Stimulated activated memory B cell treated with anti-CD40 and anti-IgM and Interleukin-4, amounts not matched to agents 10 μg/mL and 1 μg/mL and 100 μg/mL, for 72 hours (primary cell): ENCODE measurements at regions not wholly inside any gene's neighbourhood (a gene's known extent, or its start where the extent isn't known, plus 50 kb on each side); places are given as distances from the start of the nearest gene placed in this dataset.

Experiments
- ATAC-seq: fragments of 150-1000 bp; cut with Tn5 transposase; 2 replicates; pipeline ENCODE4 v1.10.0; 2021
- H3K27ac Mint-ChIP-seq: one replicate; pipeline ENCODE4 v1.8.0; 2022; ENCODE audit warnings: mild to moderate bottlenecking, mixed read lengths
- H3K27me3 Mint-ChIP-seq: one replicate; pipeline ENCODE4 v1.8.0; 2022; ENCODE audit warnings: mixed read lengths
- H3K36me3 Mint-ChIP-seq: one replicate; pipeline ENCODE4 v1.8.0; 2022; ENCODE audit warnings: mixed read lengths
- H3K4me1 Mint-ChIP-seq: one replicate; pipeline ENCODE4 v1.8.0; 2022; ENCODE audit warnings: mixed read lengths
- H3K4me3 Mint-ChIP-seq: one replicate; pipeline ENCODE4 v1.8.0; 2022; ENCODE audit warnings: mild to moderate bottlenecking, moderate library complexity, mixed read lengths
- H3K9me3 Mint-ChIP-seq: one replicate; pipeline ENCODE4 v1.8.0; 2022; ENCODE audit warnings: mixed read lengths

DNA sequence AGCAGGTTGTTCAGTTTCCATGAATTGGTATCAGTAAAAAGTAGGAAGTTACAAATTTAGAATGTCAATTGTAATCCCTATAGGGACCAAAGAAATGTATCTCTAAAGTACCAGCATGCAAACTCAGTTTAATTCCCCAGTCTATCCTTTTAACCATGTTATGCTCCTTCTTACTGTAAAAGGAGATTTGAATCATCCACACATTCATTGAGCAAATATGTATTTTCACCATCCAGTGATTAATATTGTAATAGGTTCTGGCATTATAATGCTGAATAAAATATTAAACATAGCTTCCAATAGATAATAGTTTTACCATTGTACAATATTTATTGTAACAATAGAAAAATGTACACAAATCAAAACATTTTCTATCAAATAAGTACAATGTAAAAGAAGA is 228.2 kb upstream of the SEMA3A start:
- no peak for ATAC-seq
- Mint-ChIP-seq H3K27ac (no peak overlapping the region), H3K4me1 (no peaks in the 10 kb centered on the region), H3K4me3 (no peak overlapping the region), H3K9me3 (peaks cover 13% of the 10 kb centered on the region), H3K36me3 (no peaks in the 10 kb centered on the region), H3K27me3 (no peaks in the 10 kb centered on the region)

- Mint-ChIP-seq H3K4me1 (no peaks in the 10 kb centered on the region), H3K27ac (no peak overlapping the region), H3K4me3 (no peak overlapping the region), H3K9me3 (peaks cover 2% of the 10 kb centered on the region), H3K36me3 (no peaks in the 10 kb centered on the region), H3K27me3 (no peaks in the 10 kb centered on the region)
- ATAC-seq, result no peak
Observed at GRCh38 chr7:84412161-84412969, 217.8 kb upstream of the SEMA3A start.

DNA sequence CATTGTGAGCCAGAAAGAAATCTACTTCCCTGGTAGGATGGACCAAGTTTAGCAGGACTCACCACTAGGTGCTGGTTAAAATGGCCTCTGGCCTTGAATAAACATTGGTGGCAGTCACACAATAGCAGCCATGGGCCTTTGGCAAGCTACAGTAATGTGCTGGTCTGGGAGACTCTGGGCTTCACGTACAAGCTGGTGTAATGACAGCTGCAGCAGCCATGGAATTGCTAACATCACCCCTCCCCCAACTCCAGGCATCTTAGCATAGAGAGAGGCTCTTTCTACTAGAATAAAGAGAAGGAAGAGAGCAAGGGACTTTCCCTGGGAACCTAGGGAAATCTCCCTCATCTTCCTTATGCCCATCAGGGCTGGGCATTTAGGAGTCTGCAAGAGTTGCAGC is 205.1 kb upstream of the SEMA3A start:
- H3K4me1 Mint-ChIP-seq, result no peaks in the 10 kb centered on the region
- H3K36me3 Mint-ChIP-seq, result no peaks in the 10 kb centered on the region
- no peak overlapping the region for H3K27ac Mint-ChIP-seq
- H3K27me3 Mint-ChIP-seq, result no peaks in the 10 kb centered on the region
- H3K9me3 Mint-ChIP-seq, result peaks cover 18% of the 10 kb centered on the region
- ATAC-seq, result no peak
- no peak overlapping the region for H3K4me3 Mint-ChIP-seq

DNA sequence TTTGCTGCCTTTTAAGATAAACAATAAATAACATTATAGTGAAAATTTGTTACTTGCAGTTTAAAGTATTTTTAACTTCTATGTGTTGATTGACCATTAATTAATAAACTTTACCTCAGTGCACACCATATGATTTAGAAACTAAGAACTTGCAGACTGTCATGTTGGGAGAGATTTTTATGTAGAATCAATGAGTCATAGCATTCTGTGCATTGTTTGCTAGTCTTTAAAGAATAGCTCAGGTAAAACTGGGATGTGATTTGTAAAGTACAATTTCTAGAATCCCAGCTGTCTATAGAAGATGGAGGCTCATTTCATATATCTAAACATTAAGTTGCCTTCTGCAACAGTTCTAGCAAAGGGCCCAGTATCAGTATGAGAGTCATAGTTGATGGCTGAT is 199.6 kb upstream of the SEMA3A start:
- no peak overlapping the region for H3K27ac Mint-ChIP-seq
- H3K27me3 Mint-ChIP-seq, result no peaks in the 10 kb centered on the region
- no peak for ATAC-seq
- no peaks in the 10 kb centered on the region for H3K9me3 Mint-ChIP-seq
- H3K4me3 Mint-ChIP-seq, result no peak overlapping the region
- no peaks in the 10 kb centered on the region for H3K36me3 Mint-ChIP-seq
- H3K4me1 Mint-ChIP-seq, result no peaks in the 10 kb centered on the region

DNA sequence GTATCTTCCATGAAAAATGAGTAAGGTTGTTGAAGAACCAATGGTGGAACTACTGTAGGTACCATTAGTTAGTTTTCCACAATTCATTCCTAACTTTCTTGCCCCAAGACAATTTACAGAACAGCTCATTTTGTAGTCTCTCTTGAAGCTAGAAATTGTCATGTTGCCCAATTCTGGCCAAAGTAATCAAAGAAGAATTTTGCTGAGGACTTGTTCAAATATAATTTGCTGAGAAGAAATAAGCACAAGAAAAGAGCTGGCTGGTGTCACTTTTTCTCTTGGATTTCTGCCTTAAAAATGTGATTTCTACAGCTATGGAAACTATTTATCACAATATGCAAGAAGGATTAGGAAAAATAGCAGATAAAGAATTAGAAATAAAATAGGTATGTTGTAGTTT is 199.2 kb upstream of the SEMA3A start:
- Mint-ChIP-seq H3K9me3 (no peaks in the 10 kb centered on the region), H3K4me3 (no peak overlapping the region), H3K27me3 (no peaks in the 10 kb centered on the region)

GRCh38 chr7:84390845-84391244 is 196.3 kb upstream of the SEMA3A start:
- Mint-ChIP-seq H3K36me3 (no peaks in the 10 kb centered on the region), H3K9me3 (no peaks in the 10 kb centered on the region), H3K27ac (no peak overlapping the region), H3K4me3 (no peak overlapping the region), H3K4me1 (no peaks in the 10 kb centered on the region), H3K27me3 (no peaks in the 10 kb centered on the region)
- ATAC-seq, result no peak

More for the DNA sequence above, 199.2 kb upstream of the SEMA3A start:
- Mint-ChIP-seq H3K36me3 (no peaks in the 10 kb centered on the region), H3K4me1 (no peaks in the 10 kb centered on the region), H3K27ac (no peak overlapping the region)
- ATAC-seq, result no peak

- no peak for ATAC-seq
- no peak overlapping the region for H3K27ac Mint-ChIP-seq
Observed at GRCh38 chr7:84389242-84389641, 194.7 kb upstream of the SEMA3A start.

DNA sequence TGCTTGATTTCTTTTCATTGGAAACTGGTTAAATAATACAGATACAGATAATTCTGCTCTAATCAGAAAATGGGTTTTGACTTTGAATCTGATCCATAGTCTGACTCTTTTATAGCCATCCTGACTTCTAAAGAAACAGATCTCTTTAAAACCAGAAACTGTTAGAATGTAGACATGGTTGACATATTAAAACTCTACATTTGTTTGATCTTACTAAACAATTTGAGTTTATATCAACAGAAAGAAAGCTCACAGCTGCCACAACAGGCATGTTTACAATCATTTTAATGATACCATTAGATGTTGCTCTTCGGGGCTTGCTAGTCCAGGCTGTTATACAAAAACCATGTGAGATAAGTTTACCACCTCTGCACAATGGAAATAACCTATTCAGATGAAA is 193.0 kb upstream of the SEMA3A start:
- no peak for ATAC-seq
- Mint-ChIP-seq H3K27me3 (no peaks in the 10 kb centered on the region), H3K27ac (no peak overlapping the region)

More at GRCh38 chr7:84389242-84389641, 194.7 kb upstream of the SEMA3A start:
- no peak overlapping the region for H3K4me3 Mint-ChIP-seq
- H3K9me3 Mint-ChIP-seq, result no peaks in the 10 kb centered on the region
- no peaks in the 10 kb centered on the region for H3K36me3 Mint-ChIP-seq
- H3K27me3 Mint-ChIP-seq, result no peaks in the 10 kb centered on the region
- H3K4me1 Mint-ChIP-seq, result no peaks in the 10 kb centered on the region

GRCh38 chr7:84384417-84384816 is 189.8 kb upstream of the SEMA3A start:
- Mint-ChIP-seq H3K4me1 (no peaks in the 10 kb centered on the region), H3K27me3 (no peaks in the 10 kb centered on the region), H3K9me3 (peaks cover 3% of the 10 kb centered on the region), H3K36me3 (no peaks in the 10 kb centered on the region), H3K27ac (no peak overlapping the region), H3K4me3 (no peak overlapping the region)
- no peak for ATAC-seq

More for the DNA sequence above, 193.0 kb upstream of the SEMA3A start:
- no peaks in the 10 kb centered on the region for H3K9me3 Mint-ChIP-seq
- no peak overlapping the region for H3K4me3 Mint-ChIP-seq
- H3K4me1 Mint-ChIP-seq, result no peaks in the 10 kb centered on the region
- no peaks in the 10 kb centered on the region for H3K36me3 Mint-ChIP-seq

DNA sequence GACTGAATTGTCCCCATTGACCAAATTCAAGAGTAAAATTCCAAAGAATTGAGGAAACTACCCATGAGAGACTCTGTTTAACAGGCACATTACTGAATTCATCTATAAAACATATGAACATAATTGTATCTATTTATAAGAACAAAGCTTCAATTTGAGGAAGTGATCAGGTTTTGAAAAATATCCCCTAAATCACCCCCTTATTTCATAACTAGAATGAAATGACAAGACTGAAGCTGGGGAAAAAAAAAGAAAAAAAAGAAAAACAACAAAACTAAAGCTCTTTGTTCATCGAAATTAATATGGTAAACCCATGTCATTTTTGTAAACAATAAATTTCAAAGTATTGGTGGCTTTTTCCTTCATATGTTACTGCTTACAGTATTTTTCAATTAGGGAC is 184.9 kb upstream of the SEMA3A start:
- H3K9me3 Mint-ChIP-seq, result peaks cover 10% of the 10 kb centered on the region
- no peaks in the 10 kb centered on the region for H3K36me3 Mint-ChIP-seq
- H3K27ac Mint-ChIP-seq, result no peak overlapping the region
- H3K4me1 Mint-ChIP-seq, result no peaks in the 10 kb centered on the region
- H3K4me3 Mint-ChIP-seq, result no peak overlapping the region
- no peak for ATAC-seq
- H3K27me3 Mint-ChIP-seq, result no peaks in the 10 kb centered on the region

- Mint-ChIP-seq H3K27me3 (no peaks in the 10 kb centered on the region), H3K4me3 (no peak overlapping the region), H3K9me3 (peaks cover 2% of the 10 kb centered on the region), H3K27ac (no peak overlapping the region), H3K36me3 (no peaks in the 10 kb centered on the region), H3K4me1 (no peaks in the 10 kb centered on the region)
- ATAC-seq, result no peak
Observed at GRCh38 chr7:84372712-84373111, 178.1 kb upstream of the SEMA3A start.

DNA sequence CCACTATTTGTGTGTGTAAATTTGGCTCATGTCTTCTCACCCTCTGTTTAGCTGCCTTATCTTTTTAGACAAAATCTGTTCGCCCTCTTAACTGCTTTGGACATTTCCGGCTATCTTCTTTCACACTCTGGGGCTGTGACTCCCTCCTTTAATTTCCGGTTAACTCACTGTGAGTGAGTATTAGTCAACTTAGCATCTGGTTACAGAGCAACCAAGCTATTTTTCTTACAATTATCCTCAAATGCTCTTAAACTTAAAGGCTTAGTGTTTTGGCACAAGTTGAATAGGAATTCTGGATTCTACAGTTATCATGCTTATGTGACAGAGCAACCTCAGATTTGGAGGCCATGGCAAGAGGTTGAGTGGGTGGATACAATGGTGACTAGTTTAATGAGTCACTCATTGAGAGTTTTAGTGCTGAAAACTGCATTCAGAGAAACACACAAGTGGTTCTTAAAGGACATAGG is 177.6 kb upstream of the SEMA3A start:
- Mint-ChIP-seq H3K9me3 (peaks cover 2% of the 10 kb centered on the region), H3K4me3 (no peak overlapping the region), H3K27ac (no peak overlapping the region), H3K4me1 (no peaks in the 10 kb centered on the region), H3K36me3 (no peaks in the 10 kb centered on the region), H3K27me3 (no peaks in the 10 kb centered on the region)
- no peak for ATAC-seq

DNA sequence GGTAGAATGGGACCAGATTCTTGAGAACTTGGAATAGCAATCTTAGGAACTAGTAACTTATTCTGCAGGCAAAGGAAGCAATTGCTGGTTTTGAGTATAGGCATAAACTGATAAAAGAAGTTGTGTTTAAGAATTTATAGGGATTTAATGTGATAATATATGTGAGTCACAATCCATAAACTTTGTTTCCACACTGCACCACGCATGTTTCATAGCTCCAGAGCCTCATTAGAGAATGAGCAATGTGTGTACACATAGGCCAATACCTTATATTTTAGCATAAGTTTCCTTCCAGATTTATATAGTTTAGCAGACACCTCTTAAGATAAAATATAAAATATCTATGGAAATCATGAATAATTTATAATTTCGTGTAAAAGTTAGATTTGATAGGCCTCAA is 175.5 kb upstream of the SEMA3A start:
- no peaks in the 10 kb centered on the region for H3K27me3 Mint-ChIP-seq
- no peak for ATAC-seq
- H3K27ac Mint-ChIP-seq, result no peak overlapping the region
- H3K4me1 Mint-ChIP-seq, result no peaks in the 10 kb centered on the region
- no peaks in the 10 kb centered on the region for H3K36me3 Mint-ChIP-seq
- peaks cover 2% of the 10 kb centered on the region for H3K9me3 Mint-ChIP-seq
- no peak overlapping the region for H3K4me3 Mint-ChIP-seq

DNA sequence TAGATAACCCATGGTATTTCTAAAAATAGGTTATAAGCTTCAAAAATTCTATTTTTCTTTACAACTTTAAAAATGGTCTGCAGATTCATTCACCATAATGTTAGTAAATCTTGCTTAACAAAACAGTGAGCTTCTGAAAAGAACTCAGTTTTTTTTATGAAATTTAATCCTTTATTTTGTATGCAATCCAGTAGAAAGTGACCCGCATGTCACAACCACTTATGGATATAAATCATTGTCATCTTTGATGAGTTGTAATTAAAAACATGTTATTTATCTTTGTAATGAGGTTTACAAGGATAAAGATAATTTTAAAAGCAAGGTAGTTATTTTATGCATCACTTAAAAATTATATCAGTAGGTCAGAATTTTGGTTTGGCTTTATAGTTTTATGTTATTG is 173.5 kb upstream of the SEMA3A start:
- H3K27me3 Mint-ChIP-seq, result no peaks in the 10 kb centered on the region
- no peaks in the 10 kb centered on the region for H3K9me3 Mint-ChIP-seq
- H3K4me1 Mint-ChIP-seq, result no peaks in the 10 kb centered on the region
- ATAC-seq, result no peak
- H3K36me3 Mint-ChIP-seq, result no peaks in the 10 kb centered on the region
- no peak overlapping the region for H3K27ac Mint-ChIP-seq
- no peak overlapping the region for H3K4me3 Mint-ChIP-seq

- Mint-ChIP-seq H3K4me3 (no peak overlapping the region), H3K27me3 (no peaks in the 10 kb centered on the region), H3K27ac (no peak overlapping the region), H3K4me1 (no peaks in the 10 kb centered on the region), H3K36me3 (no peaks in the 10 kb centered on the region), H3K9me3 (no peaks in the 10 kb centered on the region)
- no peak for ATAC-seq
Observed at GRCh38 chr7:84364708-84365107, 170.1 kb upstream of the SEMA3A start.

DNA sequence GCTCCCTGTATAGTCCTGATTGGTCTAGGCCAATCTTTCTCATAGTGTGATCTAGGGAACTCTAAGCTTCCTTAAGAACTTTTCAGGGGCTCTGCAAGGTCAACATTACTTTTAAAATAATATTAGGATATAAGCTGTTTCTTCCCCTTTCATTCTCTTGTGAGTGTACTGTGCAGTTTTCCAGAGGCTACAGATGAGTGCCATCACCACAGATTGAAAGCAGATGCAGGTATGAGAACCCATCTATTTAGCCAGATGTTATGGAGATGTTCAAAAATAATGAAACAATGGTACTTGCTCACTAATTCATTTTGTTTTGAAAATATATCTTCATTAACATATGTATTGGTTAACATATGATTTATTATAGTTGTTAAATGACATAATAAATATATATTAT is 169.2 kb upstream of the SEMA3A start:
- Mint-ChIP-seq H3K27me3 (no peaks in the 10 kb centered on the region), H3K4me3 (no peak overlapping the region), H3K27ac (no peak overlapping the region), H3K9me3 (no peaks in the 10 kb centered on the region), H3K36me3 (no peaks in the 10 kb centered on the region), H3K4me1 (no peaks in the 10 kb centered on the region)
- no peak for ATAC-seq
